ENCODE measurements at regions not wholly inside any gene's neighbourhood (a gene's known extent, or its start where the extent isn't known, plus 50 kb on each side); places are given as distances from the start of the nearest gene placed in this dataset.

GRCh38 chr5:100418231-100418630 lies 116.9 kb upstream of the FAM174A start:
- TF ChIP-seq POLR2A (IDR thresholded peaks at IDR 0.05): no peak
- TF ChIP-seq, protein P1, sequence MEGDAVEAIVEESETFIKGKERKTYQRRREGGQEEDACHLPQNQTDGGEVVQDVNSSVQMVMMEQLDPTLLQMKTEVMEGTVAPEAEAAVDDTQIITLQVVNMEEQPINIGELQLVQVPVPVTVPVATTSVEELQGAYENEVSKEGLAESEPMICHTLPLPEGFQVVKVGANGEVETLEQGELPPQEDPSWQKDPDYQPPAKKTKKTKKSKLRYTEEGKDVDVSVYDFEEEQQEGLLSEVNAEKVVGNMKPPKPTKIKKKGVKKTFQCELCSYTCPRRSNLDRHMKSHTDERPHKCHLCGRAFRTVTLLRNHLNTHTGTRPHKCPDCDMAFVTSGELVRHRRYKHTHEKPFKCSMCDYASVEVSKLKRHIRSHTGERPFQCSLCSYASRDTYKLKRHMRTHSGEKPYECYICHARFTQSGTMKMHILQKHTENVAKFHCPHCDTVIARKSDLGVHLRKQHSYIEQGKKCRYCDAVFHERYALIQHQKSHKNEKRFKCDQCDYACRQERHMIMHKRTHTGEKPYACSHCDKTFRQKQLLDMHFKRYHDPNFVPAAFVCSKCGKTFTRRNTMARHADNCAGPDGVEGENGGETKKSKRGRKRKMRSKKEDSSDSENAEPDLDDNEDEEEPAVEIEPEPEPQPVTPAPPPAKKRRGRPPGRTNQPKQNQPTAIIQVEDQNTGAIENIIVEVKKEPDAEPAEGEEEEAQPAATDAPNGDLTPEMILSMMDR (IDR thresholded peaks at IDR 0.05): no peak
- TF ChIP-seq POLR2AphosphoS5 (IDR thresholded peaks at IDR 0.05): no peak
- H3K36me3 ChIP-seq: no peaks in the 10 kb centered on the region
- no peaks in the 10 kb centered on the region for H3K27me3 ChIP-seq
- H3K4me1 ChIP-seq: no peaks in the 10 kb centered on the region
- DNase-seq (ENCODE audit: low spot score in 2 of 2): no peak
- H3K27ac ChIP-seq: no peak overlapping the region
- H3K4me3 ChIP-seq: no peak overlapping the region
- intact Hi-C loops (cut with DNase I; ENCODE audit: low total_unique reads): no loop called here
- no peaks in the 10 kb centered on the region for H3K9me3 ChIP-seq

DNA sequence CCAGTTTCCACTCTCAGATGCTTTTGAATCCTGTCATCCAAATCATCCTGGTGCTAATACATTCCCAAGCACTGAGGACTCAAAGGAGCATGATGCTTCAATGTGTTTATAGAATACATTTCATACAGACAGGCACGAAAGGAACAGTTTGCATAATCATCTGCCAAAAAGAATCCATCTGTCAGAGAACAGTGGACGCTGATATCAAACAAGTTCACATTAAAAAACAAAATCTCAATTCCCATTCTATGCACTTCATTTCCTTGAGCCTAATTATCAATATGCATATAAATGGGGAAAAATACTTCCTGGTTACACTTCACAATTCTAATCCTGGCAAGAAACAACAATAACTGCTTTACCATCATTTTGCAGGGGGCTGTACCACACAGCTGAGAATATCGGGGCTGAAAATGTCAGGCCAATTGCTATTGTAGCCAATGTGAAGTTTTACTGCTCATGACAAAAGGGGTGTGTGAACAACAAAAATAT lies 125.5 kb upstream of the FAM174A start:
- intact Hi-C loops (cut with DNase I; ENCODE audit: low total_unique reads): no loop called here
- Histone ChIP-seq H3K4me1 (no peaks in the 10 kb centered on the region), H3K9me3 (no peaks in the 10 kb centered on the region), H3K4me3 (no peak overlapping the region), H3K27me3 (no peaks in the 10 kb centered on the region), H3K36me3 (no peaks in the 10 kb centered on the region), H3K27ac (no peak overlapping the region)
- no peak for DNase-seq (ENCODE audit: low spot score in 2 of 2)
- TF ChIP-seq POLR2A (IDR thresholded peaks at IDR 0.05) (no peak), POLR2AphosphoS5 (IDR thresholded peaks at IDR 0.05) (no peak)
- TF ChIP-seq, protein P1 (IDR thresholded peaks at IDR 0.05): no peak

- Histone ChIP-seq H3K9me3 (no peaks in the 10 kb centered on the region), H3K4me3 (no peak overlapping the region), H3K27me3 (no peaks in the 10 kb centered on the region), H3K36me3 (no peaks in the 10 kb centered on the region), H3K4me1 (no peaks in the 10 kb centered on the region), H3K27ac (no peak overlapping the region)
- no peak for TF ChIP-seq POLR2A (IDR thresholded peaks at IDR 0.05)
- no peak for TF ChIP-seq POLR2AphosphoS5 (IDR thresholded peaks at IDR 0.05)
- TF ChIP-seq, protein P1 (IDR thresholded peaks at IDR 0.05): no peak
- intact Hi-C loops (cut with DNase I; ENCODE audit: low total_unique reads): no loop called here
- DNase-seq (ENCODE audit: low spot score in 2 of 2): no peak
These were observed 128.1 kb upstream of the FAM174A start for GRCh38 chr5:100407053-100407452.

DNA sequence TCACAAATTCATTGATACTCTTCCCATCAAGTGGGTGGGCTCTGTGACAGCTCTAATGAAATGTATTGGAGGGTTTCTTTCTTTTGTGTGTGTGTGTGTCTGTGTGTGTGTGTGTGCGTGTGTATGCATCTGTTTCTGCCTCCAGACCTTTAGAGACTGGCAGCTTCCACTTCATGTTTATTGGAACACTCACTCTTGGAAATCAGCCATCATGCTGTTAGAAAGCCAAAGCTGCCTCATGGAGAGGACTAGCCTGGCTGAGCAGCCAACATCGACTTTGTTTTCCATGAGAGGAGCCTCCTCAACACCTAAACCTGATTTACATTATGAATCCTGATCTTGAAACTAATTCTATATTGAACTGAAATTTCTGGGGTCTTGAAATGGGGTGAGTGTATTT lies 128.5 kb upstream of the FAM174A start:
- no peaks in the 10 kb centered on the region for H3K27me3 ChIP-seq
- DNase-seq (ENCODE audit: low spot score in 2 of 2): no peak
- H3K27ac ChIP-seq: no peak overlapping the region
- no peak overlapping the region for H3K4me3 ChIP-seq
- no peaks in the 10 kb centered on the region for H3K4me1 ChIP-seq
- no peaks in the 10 kb centered on the region for H3K36me3 ChIP-seq
- H3K9me3 ChIP-seq: no peaks in the 10 kb centered on the region
- intact Hi-C loops (cut with DNase I; ENCODE audit: low total_unique reads): no loop called here
- TF ChIP-seq, protein P1 (IDR thresholded peaks at IDR 0.05): no peak
- TF ChIP-seq POLR2AphosphoS5 (IDR thresholded peaks at IDR 0.05) (no peak), POLR2A (IDR thresholded peaks at IDR 0.05) (no peak)

DNA sequence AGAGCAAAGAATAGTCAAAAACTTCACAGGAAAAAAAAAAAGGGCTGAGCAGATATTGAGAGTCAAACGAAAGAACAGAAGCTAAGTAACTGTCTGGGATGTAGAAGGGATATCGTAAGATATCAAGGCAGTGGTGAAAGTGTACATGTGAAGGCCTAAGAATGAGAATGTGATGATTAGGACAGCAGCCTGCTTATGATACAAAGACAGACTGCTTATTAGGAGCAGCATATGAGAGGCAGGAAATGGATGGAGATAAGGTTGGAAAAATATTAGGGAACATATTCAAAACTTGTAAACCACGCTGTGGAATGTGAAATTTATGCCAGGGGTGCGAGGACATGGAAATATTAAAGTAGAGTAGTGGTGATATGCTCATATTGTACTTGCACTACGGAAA lies 133.1 kb upstream of the FAM174A start:
- Histone ChIP-seq H3K27me3 (no peaks in the 10 kb centered on the region), H3K36me3 (no peaks in the 10 kb centered on the region), H3K27ac (no peak overlapping the region), H3K9me3 (no peaks in the 10 kb centered on the region), H3K4me1 (no peaks in the 10 kb centered on the region), H3K4me3 (no peak overlapping the region)
- DNase-seq (ENCODE audit: low spot score in 2 of 2): no peak
- intact Hi-C loops (cut with DNase I; ENCODE audit: low total_unique reads): no loop called here
- TF ChIP-seq, protein P1 (IDR thresholded peaks at IDR 0.05): no peak
- TF ChIP-seq POLR2AphosphoS5 (IDR thresholded peaks at IDR 0.05): no peak
- TF ChIP-seq POLR2A (IDR thresholded peaks at IDR 0.05): no peak
